ENCODE measurements at regions not wholly inside any gene's neighbourhood (a gene's known extent, or its start where the extent isn't known, plus 50 kb on each side); places are given as distances from the start of the nearest gene placed in this dataset.

GRCh38 chr20:51160821-51161220 is 137.9 kb upstream of the KCNG1 start:
- H3K27ac Mint-ChIP-seq, result no peak overlapping the region

GRCh38 chr20:51159981-51160380 is 137.1 kb upstream of the KCNG1 start:
- Mint-ChIP-seq H3K27ac (no peak overlapping the region), H3K36me3 (no peaks in the 10 kb centered on the region), H3K27me3 (peaks cover 53% of the 10 kb centered on the region), H3K9me3 (no peaks in the 10 kb centered on the region), H3K4me3 (no peak overlapping the region), H3K4me1 (peaks cover 3% of the 10 kb centered on the region)
- no peak for DNase-seq

More at GRCh38 chr20:51160821-51161220, 137.9 kb upstream of the KCNG1 start:
- Mint-ChIP-seq H3K4me3 (no peak overlapping the region), H3K9me3 (no peaks in the 10 kb centered on the region), H3K4me1 (peaks cover 3% of the 10 kb centered on the region), H3K36me3 (no peaks in the 10 kb centered on the region), H3K27me3 (peaks cover 46% of the 10 kb centered on the region)
- DNase-seq, result no peak

- no peak overlapping the region for H3K4me3 Mint-ChIP-seq
- DNase-seq, result no peak
- no peak overlapping the region for H3K27ac Mint-ChIP-seq
- H3K27me3 Mint-ChIP-seq, result peaks cover 55% of the 10 kb centered on the region
- H3K9me3 Mint-ChIP-seq, result no peaks in the 10 kb centered on the region
- no peaks in the 10 kb centered on the region for H3K36me3 Mint-ChIP-seq
- peaks cover 3% of the 10 kb centered on the region for H3K4me1 Mint-ChIP-seq
These were observed 136.4 kb upstream of the KCNG1 start for GRCh38 chr20:51159303-51159702.

GRCh38 chr20:51158226-51158625 is 135.3 kb upstream of the KCNG1 start:
- peaks cover 3% of the 10 kb centered on the region for H3K4me1 Mint-ChIP-seq
- H3K4me3 Mint-ChIP-seq, result no peak overlapping the region
- no peaks in the 10 kb centered on the region for H3K9me3 Mint-ChIP-seq
- no peak overlapping the region for H3K27ac Mint-ChIP-seq
- no peaks in the 10 kb centered on the region for H3K36me3 Mint-ChIP-seq
- H3K27me3 Mint-ChIP-seq, result peaks cover 61% of the 10 kb centered on the region
- no peak for DNase-seq

GRCh38 chr20:51156041-51156982 is 133.4 kb upstream of the KCNG1 start:
- Mint-ChIP-seq H3K27me3 (peaks cover 52% of the 10 kb centered on the region), H3K4me1 (peaks cover 3% of the 10 kb centered on the region), H3K36me3 (no peaks in the 10 kb centered on the region), H3K27ac (no peak overlapping the region), H3K4me3 (no peak overlapping the region), H3K9me3 (no peaks in the 10 kb centered on the region)
- no peak for DNase-seq

GRCh38 chr20:51154708-51155690 is 132.1 kb upstream of the KCNG1 start:
- no peaks in the 10 kb centered on the region for H3K9me3 Mint-ChIP-seq
- H3K36me3 Mint-ChIP-seq, result no peaks in the 10 kb centered on the region
- H3K4me3 Mint-ChIP-seq, result no peak overlapping the region
- no peak overlapping the region for H3K27ac Mint-ChIP-seq
- no peak for DNase-seq
- H3K4me1 Mint-ChIP-seq, result peaks cover 3% of the 10 kb centered on the region
- H3K27me3 Mint-ChIP-seq, result peaks cover 46% of the 10 kb centered on the region

GRCh38 chr20:51153867-51154707 is 131.2 kb upstream of the KCNG1 start:
- Mint-ChIP-seq H3K9me3 (no peaks in the 10 kb centered on the region), H3K36me3 (no peaks in the 10 kb centered on the region), H3K4me1 (peaks cover 3% of the 10 kb centered on the region), H3K27ac (no peak overlapping the region), H3K27me3 (peaks cover 39% of the 10 kb centered on the region), H3K4me3 (no peak overlapping the region)
- DNase-seq, result no peak

- Mint-ChIP-seq H3K27me3 (peaks cover 40% of the 10 kb centered on the region), H3K36me3 (no peaks in the 10 kb centered on the region)
These were observed 126.0 kb upstream of the KCNG1 start for GRCh38 chr20:51148941-51149340.

GRCh38 chr20:51144476-51144875 is 121.6 kb upstream of the KCNG1 start:
- no peak overlapping the region for H3K27ac Mint-ChIP-seq
- no peaks in the 10 kb centered on the region for H3K36me3 Mint-ChIP-seq
- peaks cover 8% of the 10 kb centered on the region for H3K9me3 Mint-ChIP-seq
- peaks cover 41% of the 10 kb centered on the region for H3K27me3 Mint-ChIP-seq
- H3K4me1 Mint-ChIP-seq, result no peaks in the 10 kb centered on the region
- DNase-seq, result no peak
- H3K4me3 Mint-ChIP-seq, result no peak overlapping the region

More at GRCh38 chr20:51148941-51149340, 126.0 kb upstream of the KCNG1 start:
- no peak overlapping the region for H3K4me3 Mint-ChIP-seq
- H3K4me1 Mint-ChIP-seq, result no peaks in the 10 kb centered on the region
- peaks cover 8% of the 10 kb centered on the region for H3K9me3 Mint-ChIP-seq
- no peak for DNase-seq
- no peak overlapping the region for H3K27ac Mint-ChIP-seq

- Mint-ChIP-seq H3K4me1 (no peaks in the 10 kb centered on the region), H3K9me3 (peaks cover 8% of the 10 kb centered on the region), H3K4me3 (no peak overlapping the region), H3K27me3 (peaks cover 42% of the 10 kb centered on the region), H3K36me3 (no peaks in the 10 kb centered on the region), H3K27ac (no peak overlapping the region)
- no peak for DNase-seq
These were observed 120.7 kb upstream of the KCNG1 start for GRCh38 chr20:51143652-51144051.

- DNase-seq, result no peak
- Mint-ChIP-seq H3K27ac (no peak overlapping the region), H3K27me3 (peaks cover 37% of the 10 kb centered on the region), H3K4me3 (no peak overlapping the region), H3K36me3 (no peaks in the 10 kb centered on the region), H3K9me3 (peaks cover 8% of the 10 kb centered on the region), H3K4me1 (no peaks in the 10 kb centered on the region)
These were observed 119.5 kb upstream of the KCNG1 start for GRCh38 chr20:51142448-51142847.

GRCh38 chr20:51140671-51141070 is 117.8 kb upstream of the KCNG1 start:
- Mint-ChIP-seq H3K36me3 (no peaks in the 10 kb centered on the region), H3K9me3 (peaks cover 4% of the 10 kb centered on the region), H3K27me3 (peaks cover 31% of the 10 kb centered on the region), H3K4me3 (no peak overlapping the region), H3K4me1 (no peaks in the 10 kb centered on the region), H3K27ac (no peak overlapping the region)
- no peak for DNase-seq

- Mint-ChIP-seq H3K4me3 (no peak overlapping the region), H3K27ac (no peak overlapping the region), H3K9me3 (no peaks in the 10 kb centered on the region), H3K36me3 (no peaks in the 10 kb centered on the region), H3K27me3 (peaks cover 24% of the 10 kb centered on the region), H3K4me1 (no peaks in the 10 kb centered on the region)
- DNase-seq, result no peak
These were observed 117.0 kb upstream of the KCNG1 start for GRCh38 chr20:51139891-51140290.

- H3K4me1 Mint-ChIP-seq, result no peaks in the 10 kb centered on the region
- no peak for DNase-seq
- no peak overlapping the region for H3K27ac Mint-ChIP-seq
- H3K4me3 Mint-ChIP-seq, result no peak overlapping the region
- peaks cover 13% of the 10 kb centered on the region for H3K27me3 Mint-ChIP-seq
- no peaks in the 10 kb centered on the region for H3K36me3 Mint-ChIP-seq
- no peaks in the 10 kb centered on the region for H3K9me3 Mint-ChIP-seq
These were observed 115.7 kb upstream of the KCNG1 start for GRCh38 chr20:51138576-51138975.
